22Rv1 (cell line): ENCODE measurements at regions not wholly inside any gene's neighbourhood (a gene's known extent, or its start where the extent isn't known, plus 50 kb on each side); places are given as distances from the start of the nearest gene placed in this dataset.

Experiments used
- H3K27ac ChIP-seq: fragments of 450-650 bp; 2 replicates; pipeline ENCODE4 v1.5.1; 2017
- ZFX ChIP-seq: fragments of 450-650 bp; IDR thresholded peaks from 2 replicates; pipeline ENCODE4 v1.6.1; 2017; ENCODE audit warnings: antibody characterized with exemption, borderline replicate concordance
- TF ChIP-seq, protein P1 (sequence below): fragments of 450-650 bp; IDR thresholded peaks from 2 replicates; pipeline ENCODE4 v1.5.1; 2017; ENCODE audit warnings: mild to moderate bottlenecking

- H3K27ac ChIP-seq, result no peak overlapping the region
- no peak for TF ChIP-seq ZFX
Measured at GRCh38 chr10:104580321-104580720, 60.8 kb upstream of the SORCS3 start.

- no peak overlapping the region for H3K27ac ChIP-seq
- no peak for TF ChIP-seq ZFX
- TF ChIP-seq, protein P1, sequence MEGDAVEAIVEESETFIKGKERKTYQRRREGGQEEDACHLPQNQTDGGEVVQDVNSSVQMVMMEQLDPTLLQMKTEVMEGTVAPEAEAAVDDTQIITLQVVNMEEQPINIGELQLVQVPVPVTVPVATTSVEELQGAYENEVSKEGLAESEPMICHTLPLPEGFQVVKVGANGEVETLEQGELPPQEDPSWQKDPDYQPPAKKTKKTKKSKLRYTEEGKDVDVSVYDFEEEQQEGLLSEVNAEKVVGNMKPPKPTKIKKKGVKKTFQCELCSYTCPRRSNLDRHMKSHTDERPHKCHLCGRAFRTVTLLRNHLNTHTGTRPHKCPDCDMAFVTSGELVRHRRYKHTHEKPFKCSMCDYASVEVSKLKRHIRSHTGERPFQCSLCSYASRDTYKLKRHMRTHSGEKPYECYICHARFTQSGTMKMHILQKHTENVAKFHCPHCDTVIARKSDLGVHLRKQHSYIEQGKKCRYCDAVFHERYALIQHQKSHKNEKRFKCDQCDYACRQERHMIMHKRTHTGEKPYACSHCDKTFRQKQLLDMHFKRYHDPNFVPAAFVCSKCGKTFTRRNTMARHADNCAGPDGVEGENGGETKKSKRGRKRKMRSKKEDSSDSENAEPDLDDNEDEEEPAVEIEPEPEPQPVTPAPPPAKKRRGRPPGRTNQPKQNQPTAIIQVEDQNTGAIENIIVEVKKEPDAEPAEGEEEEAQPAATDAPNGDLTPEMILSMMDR, result peak; percentile 89
Measured at GRCh38 chr10:104580774-104581675, 60.1 kb upstream of the SORCS3 start.

DNA sequence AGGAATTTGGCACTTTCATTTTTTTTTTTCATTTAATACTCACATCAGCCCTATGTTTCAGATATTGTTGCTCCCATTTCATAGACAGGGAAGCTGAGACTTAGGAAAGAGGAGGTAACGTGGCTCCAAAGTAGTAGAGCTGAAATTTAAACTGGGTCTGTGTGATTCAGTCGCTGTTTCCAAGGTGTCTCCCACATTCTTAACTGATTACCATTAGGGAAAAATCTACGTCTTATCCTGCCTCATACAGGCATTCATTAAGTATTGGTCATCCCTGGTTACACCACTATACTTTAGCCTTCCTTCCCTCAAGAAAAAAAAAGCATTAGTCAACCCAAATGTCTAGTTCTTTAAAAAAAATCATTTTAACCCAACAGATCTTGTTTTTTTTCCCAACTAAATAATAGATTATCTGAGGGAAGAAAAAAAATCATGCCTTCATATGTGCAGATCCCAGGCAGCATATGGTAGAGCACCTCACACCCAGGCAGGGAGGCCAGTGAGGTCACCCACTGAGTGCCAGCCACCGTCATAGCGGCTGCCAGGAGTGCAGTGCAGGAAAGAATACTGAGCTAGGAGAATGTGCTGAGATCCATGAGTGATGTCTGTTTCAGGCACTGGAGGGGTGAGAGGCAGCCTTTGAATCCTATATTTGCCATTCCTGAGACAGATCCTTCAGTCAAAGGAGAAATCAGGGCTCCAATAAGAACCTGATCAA, 59.0 kb upstream of the SORCS3 start:
- TF ChIP-seq, protein P1, result no peak
- no peak for TF ChIP-seq ZFX
- H3K27ac ChIP-seq, result no peak overlapping the region

DNA sequence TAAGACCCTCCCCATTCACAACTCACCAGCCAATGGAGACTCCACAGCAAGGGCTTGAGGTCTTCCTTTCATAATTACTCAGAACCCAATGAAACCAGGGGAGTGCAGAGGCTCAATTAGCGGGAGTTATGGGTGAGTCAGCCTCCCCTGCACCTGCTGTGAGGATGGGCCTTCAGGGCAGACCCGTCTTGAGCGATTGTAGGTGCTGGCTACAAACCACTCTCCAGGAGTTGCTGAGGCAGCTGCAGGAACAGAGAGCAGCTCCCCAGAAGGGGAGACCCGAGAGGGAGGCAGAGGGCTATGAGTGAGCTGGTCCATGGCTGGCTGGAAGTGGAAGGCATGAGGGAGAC, 58.5 kb upstream of the SORCS3 start:
- no peak overlapping the region for H3K27ac ChIP-seq
- TF ChIP-seq ZFX, result no peak
- TF ChIP-seq, protein P1, result no peak

DNA sequence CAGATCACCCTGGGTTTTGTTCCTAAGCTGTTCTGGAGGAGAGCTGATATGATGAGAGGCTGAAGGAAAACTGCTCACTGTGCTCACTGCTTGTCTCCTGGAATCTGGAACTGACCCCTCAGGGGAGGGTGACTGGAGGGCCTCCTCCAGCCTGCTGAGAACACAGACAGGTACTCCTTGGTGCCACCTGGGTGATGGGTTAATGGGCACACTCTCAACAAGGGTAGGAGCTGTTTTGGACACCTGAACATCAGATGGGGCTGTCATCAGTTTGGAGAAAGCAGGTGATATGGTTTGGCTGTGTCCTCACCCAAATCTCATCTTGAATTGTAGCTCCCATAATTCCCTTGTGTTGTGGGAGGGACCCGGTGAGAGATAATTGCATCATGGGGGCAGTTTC, 58.1 kb upstream of the SORCS3 start:
- TF ChIP-seq, protein P1, result no peak
- TF ChIP-seq ZFX, result no peak
- H3K27ac ChIP-seq, result no peak overlapping the region

GRCh38 chr10:104584541-104584940, 56.5 kb upstream of the SORCS3 start:
- TF ChIP-seq ZFX, result no peak
- TF ChIP-seq, protein P1, result no peak
- no peak overlapping the region for H3K27ac ChIP-seq

- TF ChIP-seq ZFX, result no peak
- TF ChIP-seq, protein P1, result no peak
Measured at GRCh38 chr10:104587751-104588150, 53.3 kb upstream of the SORCS3 start.

More at GRCh38 chr10:104587751-104588150, 53.3 kb upstream of the SORCS3 start:
- no peak overlapping the region for H3K27ac ChIP-seq
